BJ (cell line): ENCODE measurements at regions not wholly inside any gene's neighbourhood (a gene's known extent, or its start where the extent isn't known, plus 50 kb on each side); places are given as distances from the start of the nearest gene placed in this dataset.

ENCODE experiments used
- CTCF ChIA-PET: fragments of 350-600 bp; formaldehyde crosslinking; extraction: SDS; loops from one replicate; lab custom pipeline; 2021; ENCODE audit warnings: antibody characterized with exemption, inconsistent platforms; lab: Yijun Ruan, JAX
- POLR2A ChIA-PET: fragments of 300-600 bp; sonication (Branson Sonifier 250); formaldehyde crosslinking; extraction: SDS; loops from one replicate; lab custom pipeline; 2021; ENCODE audit warnings: antibody characterized with exemption; lab: Charles Lee
- DNase-seq: peaks from one replicate; pipeline ENCODE4 v3.0.0-alpha.2; 2011; ENCODE audit warnings: low read depth
- H3K27me3 ChIP-seq: 2 replicates; pipeline ENCODE4 v1.6.0; 2011; ENCODE audit warnings: low read length; ENCODE audit not compliant: control insufficient read depth, insufficient read depth
- H3K36me3 ChIP-seq: 2 replicates; pipeline ENCODE4 v1.5.1; 2011; ENCODE audit warnings: low read length; ENCODE audit not compliant: control insufficient read depth, insufficient read depth
- H3K4me3 ChIP-seq: 2 replicates; pipeline ENCODE4 v1.5.1; 2011; ENCODE audit warnings: low read depth, mild to moderate bottlenecking, control low read depth, low read length
- TF ChIP-seq, protein P1 (sequence below): IDR thresholded peaks from 2 replicates; pipeline ENCODE4 v1.5.1; 2011; ENCODE audit warnings: low read depth, mild to moderate bottlenecking, control low read depth, inconsistent platforms, low read length, moderate library complexity; ENCODE audit not compliant: insufficient read depth

DNA sequence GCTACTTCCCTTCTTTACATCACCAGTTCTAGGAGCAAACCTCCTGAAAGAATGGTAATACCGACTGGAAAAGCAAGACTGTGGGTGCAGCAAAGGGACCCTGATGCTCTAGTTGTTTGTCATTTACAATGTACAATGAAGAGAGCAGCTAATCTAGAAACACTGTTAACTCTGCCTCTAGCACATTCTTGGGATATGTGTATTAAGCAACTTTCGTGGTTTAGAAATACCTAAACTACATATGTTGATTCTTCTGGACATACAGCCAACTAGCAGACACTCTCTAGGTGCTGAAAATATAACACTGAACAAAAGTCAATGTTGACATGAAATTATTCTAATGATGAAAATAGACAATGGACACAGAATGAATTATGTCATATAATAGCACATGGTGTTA is 440.3 kb upstream of the MC4R start:
- H3K4me3 ChIP-seq = no peak overlapping the region
- H3K27me3 ChIP-seq = no peaks in the 10 kb centered on the region
- no peak for DNase-seq
- ChIA-PET POLR2A (no interaction called here), CTCF (no interaction called here)
- no peaks in the 10 kb centered on the region for H3K36me3 ChIP-seq
- TF ChIP-seq, protein P1, sequence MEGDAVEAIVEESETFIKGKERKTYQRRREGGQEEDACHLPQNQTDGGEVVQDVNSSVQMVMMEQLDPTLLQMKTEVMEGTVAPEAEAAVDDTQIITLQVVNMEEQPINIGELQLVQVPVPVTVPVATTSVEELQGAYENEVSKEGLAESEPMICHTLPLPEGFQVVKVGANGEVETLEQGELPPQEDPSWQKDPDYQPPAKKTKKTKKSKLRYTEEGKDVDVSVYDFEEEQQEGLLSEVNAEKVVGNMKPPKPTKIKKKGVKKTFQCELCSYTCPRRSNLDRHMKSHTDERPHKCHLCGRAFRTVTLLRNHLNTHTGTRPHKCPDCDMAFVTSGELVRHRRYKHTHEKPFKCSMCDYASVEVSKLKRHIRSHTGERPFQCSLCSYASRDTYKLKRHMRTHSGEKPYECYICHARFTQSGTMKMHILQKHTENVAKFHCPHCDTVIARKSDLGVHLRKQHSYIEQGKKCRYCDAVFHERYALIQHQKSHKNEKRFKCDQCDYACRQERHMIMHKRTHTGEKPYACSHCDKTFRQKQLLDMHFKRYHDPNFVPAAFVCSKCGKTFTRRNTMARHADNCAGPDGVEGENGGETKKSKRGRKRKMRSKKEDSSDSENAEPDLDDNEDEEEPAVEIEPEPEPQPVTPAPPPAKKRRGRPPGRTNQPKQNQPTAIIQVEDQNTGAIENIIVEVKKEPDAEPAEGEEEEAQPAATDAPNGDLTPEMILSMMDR = no peak

DNA sequence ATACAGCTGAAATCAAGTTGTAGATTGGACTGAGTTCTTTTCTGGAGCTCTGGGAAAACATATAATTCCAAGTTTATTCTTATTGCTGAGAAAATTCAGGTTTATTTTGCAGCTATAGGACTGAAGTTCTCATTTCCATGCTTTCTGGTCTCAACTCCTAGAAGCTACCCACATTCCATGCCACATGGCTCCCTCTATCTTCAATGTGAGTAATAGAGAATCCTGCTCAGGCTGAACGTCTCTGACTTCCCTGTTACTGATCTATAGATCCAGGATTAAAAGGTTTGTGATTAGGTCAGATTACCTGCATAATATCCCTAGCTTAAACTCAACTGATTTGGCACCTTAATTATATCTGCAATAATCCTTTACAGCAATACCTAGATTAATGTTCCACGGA is 453.8 kb upstream of the MC4R start:
- POLR2A ChIA-PET = no interaction called here
- Histone ChIP-seq H3K27me3 (no peaks in the 10 kb centered on the region), H3K36me3 (no peaks in the 10 kb centered on the region), H3K4me3 (no peak overlapping the region)
- TF ChIP-seq, protein P1 = no peak
- CTCF ChIA-PET = no interaction called here
- DNase-seq = no peak

DNA sequence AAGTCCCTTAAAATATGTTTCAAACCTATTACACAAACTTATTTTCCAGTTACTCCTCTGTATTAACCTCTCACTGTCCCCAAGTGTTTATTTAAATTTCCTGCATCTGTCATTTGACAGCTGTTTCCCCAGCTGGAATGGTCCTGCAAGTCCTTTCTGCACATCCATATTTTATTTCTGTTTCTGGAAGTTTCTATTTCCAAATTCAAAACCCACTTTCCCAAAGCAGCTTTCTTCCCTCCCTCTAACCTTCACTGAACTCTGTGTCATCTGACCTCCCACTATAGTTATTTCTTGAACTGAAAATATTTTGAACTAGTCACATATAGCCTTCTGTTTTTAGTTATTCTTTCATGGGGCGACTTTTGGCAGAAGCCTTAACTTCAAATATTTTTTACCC is 459.4 kb upstream of the MC4R start:
- CTCF ChIA-PET = no interaction called here

DNA sequence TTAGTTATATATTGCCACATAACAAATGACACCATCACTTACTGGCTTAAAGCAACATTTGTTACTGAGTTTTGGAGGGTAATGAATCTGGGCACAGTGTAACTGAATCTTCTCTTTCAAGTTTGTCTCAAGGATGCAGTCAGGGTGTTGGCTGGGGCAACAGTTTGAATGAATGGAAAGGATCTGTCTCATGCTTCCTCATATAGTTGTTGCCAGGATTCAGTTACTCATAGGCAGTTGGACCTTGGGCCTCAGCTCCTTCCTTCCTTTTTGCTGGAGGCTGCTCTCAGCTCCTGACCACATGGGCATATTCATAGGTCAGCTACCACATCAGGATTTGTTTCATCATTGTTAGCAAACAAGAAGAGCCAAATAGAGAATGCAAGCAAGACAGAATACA is 466.1 kb upstream of the MC4R start:
- Histone ChIP-seq H3K36me3 (no peaks in the 10 kb centered on the region), H3K4me3 (no peak overlapping the region), H3K27me3 (no peaks in the 10 kb centered on the region)
- CTCF ChIA-PET = no interaction called here
- no peak for DNase-seq
- POLR2A ChIA-PET = no interaction called here
- TF ChIP-seq, protein P1 = no peak

More for the DNA sequence above, 459.4 kb upstream of the MC4R start:
- Histone ChIP-seq H3K27me3 (no peaks in the 10 kb centered on the region), H3K4me3 (no peak overlapping the region), H3K36me3 (no peaks in the 10 kb centered on the region)
- no peak for DNase-seq
- POLR2A ChIA-PET = no interaction called here
- TF ChIP-seq, protein P1 = no peak

DNA sequence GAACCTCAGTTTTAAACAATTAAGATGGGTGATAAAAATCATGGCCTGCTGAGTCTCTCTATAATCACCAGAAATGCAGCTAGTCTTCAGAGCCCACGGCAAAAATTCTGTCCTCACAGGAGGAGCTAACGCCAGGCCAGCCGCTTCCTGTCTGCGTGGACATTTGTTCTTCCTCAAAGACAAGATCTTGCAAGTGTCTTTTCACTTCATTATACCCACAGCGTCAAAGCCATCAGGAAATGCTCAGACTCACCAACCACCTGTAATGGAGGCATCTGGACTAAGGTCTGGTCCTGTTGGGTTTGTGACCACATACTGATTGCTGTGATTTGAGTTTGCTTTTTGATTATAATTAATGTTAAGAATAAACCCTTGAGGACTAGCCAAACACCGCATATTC is 473.8 kb upstream of the MC4R start:
- Histone ChIP-seq H3K4me3 (no peak overlapping the region), H3K36me3 (no peaks in the 10 kb centered on the region), H3K27me3 (no peaks in the 10 kb centered on the region)
- ChIA-PET POLR2A (no interaction called here), CTCF (no interaction called here)
- TF ChIP-seq, protein P1 = no peak
- no peak for DNase-seq
